Mesendoderm (in vitro differentiated cells): ENCODE measurements at regions not wholly inside any gene's neighbourhood (a gene's known extent, or its start where the extent isn't known, plus 50 kb on each side); places are given as distances from the start of the nearest gene placed in this dataset.
"Not testable (repeated sequence)": the region's sequence is repeated elsewhere in the genome, so short reads cannot be mapped to it uniquely, and the experiment has no call there.

ENCODE experiments used
- DNase-seq: peaks from one replicate; pipeline ENCODE4 v3.0.0; 2013
- H2AK5ac ChIP-seq: 2 replicates; pipeline ENCODE4 v1.6.1; 2013; ENCODE audit warnings: low read length, inconsistent platforms
- H2BK120ac ChIP-seq: 2 replicates; pipeline ENCODE4 v1.6.1; 2013; ENCODE audit warnings: low read depth, mild to moderate bottlenecking, low read length, moderate library complexity, mixed read lengths
- H2BK15ac ChIP-seq: replicated peaks from 2 replicates; pipeline ENCODE4 v1.6.1; 2013; ENCODE audit warnings: low read depth, mild to moderate bottlenecking, moderate library complexity
- H2BK5ac ChIP-seq: 2 replicates; pipeline ENCODE4 v1.6.1; 2013; ENCODE audit warnings: low read length, inconsistent platforms
- H3K18ac ChIP-seq: 2 replicates; pipeline ENCODE4 v1.6.1; 2013; ENCODE audit warnings: mild to moderate bottlenecking, low read length, mixed read lengths
- H3K23ac ChIP-seq: one replicate; pipeline ENCODE4 v1.6.1; 2013; ENCODE audit warnings: low read length
- H3K27ac ChIP-seq: 2 replicates; pipeline ENCODE4 v1.5.1; 2013; ENCODE audit warnings: low read depth, mild to moderate bottlenecking, inconsistent platforms, low read length, moderate library complexity
- H3K27me3 ChIP-seq: 2 replicates; pipeline ENCODE4 v1.6.1; 2013; ENCODE audit warnings: low read length, control low read depth, mild to moderate bottlenecking, inconsistent platforms; ENCODE audit not compliant: insufficient read depth, poor library complexity
- H3K36me3 ChIP-seq: 2 replicates; pipeline ENCODE4 v1.6.1; 2013; ENCODE audit warnings: low read length, inconsistent platforms; ENCODE audit not compliant: control insufficient read depth, insufficient read depth
- H3K4ac ChIP-seq: one replicate; pipeline ENCODE4 v1.6.1; 2013; ENCODE audit warnings: low read depth, mild to moderate bottlenecking, low read length, moderate library complexity
- H3K4me1 ChIP-seq: 2 replicates; pipeline ENCODE4 v1.6.1; 2013; ENCODE audit warnings: low read depth, low read length, inconsistent platforms; ENCODE audit not compliant: control insufficient read depth
- H3K4me2 ChIP-seq: 2 replicates; pipeline ENCODE4 v1.6.1; 2013; ENCODE audit warnings: low read length
- H3K4me3 ChIP-seq: 2 replicates; pipeline ENCODE4 v1.5.1; 2013; ENCODE audit warnings: mild to moderate bottlenecking, low read length
- H3K56ac ChIP-seq: one replicate; pipeline ENCODE4 v1.6.1; 2013; ENCODE audit warnings: low read length
- H3K79me1 ChIP-seq: 2 replicates; pipeline ENCODE4 v1.6.1; 2013; ENCODE audit warnings: low read length, inconsistent platforms
- H3K79me2 ChIP-seq: 2 replicates; pipeline ENCODE4 v1.6.1; 2013; ENCODE audit warnings: mild to moderate bottlenecking, low read length; ENCODE audit not compliant: control insufficient read depth, insufficient read depth
- H3K9ac ChIP-seq: 2 replicates; pipeline ENCODE4 v1.6.1; 2013; ENCODE audit warnings: low read length, inconsistent platforms
- H4K5ac ChIP-seq: one replicate; pipeline ENCODE4 v1.6.1; 2013; ENCODE audit warnings: low read length
- H4K8ac ChIP-seq: one replicate; pipeline ENCODE4 v1.6.1; 2013; ENCODE audit warnings: low read depth, mild to moderate bottlenecking, control low read depth, low read length, moderate library complexity
- WGBS: extraction: QIAGEN DNeasy Blood & Tissue Kit; methylation state at CpG from one replicate; pipeline ENCODE4 v1.1.7; 2013; ENCODE audit warnings: low lambda C conversion rate, missing lambda C conversion rate; ENCODE audit not compliant: insufficient coverage; ENCODE audit errors: extremely low coverage; 5-methylcytosine and 5-hydroxymethylcytosine counted together

- H3K79me1 ChIP-seq: no peaks in the 10 kb centered on the region
- H3K9ac ChIP-seq: no peak overlapping the region
- no peak overlapping the region for H3K23ac ChIP-seq
- no CpG with 5 or more reads among the region's 6 CpGs for WGBS
- no peak overlapping the region for H3K27ac ChIP-seq
- no peak overlapping the region for H2BK15ac ChIP-seq
- no peak overlapping the region for H2BK5ac ChIP-seq
- no peak overlapping the region for H4K5ac ChIP-seq
- no peak for DNase-seq
- H3K4ac ChIP-seq: no peak overlapping the region
- H3K27me3 ChIP-seq: no peaks in the 10 kb centered on the region
- no peak overlapping the region for H3K4me3 ChIP-seq
- no peak overlapping the region for H3K18ac ChIP-seq
- no peak overlapping the region for H4K8ac ChIP-seq
- H2AK5ac ChIP-seq: no peak overlapping the region
- H3K4me2 ChIP-seq: no peak overlapping the region
- H3K56ac ChIP-seq: no peak overlapping the region
- no peak overlapping the region for H2BK120ac ChIP-seq
- H3K79me2 ChIP-seq: no peaks in the 10 kb centered on the region
- H3K36me3 ChIP-seq: no peaks in the 10 kb centered on the region
- H3K4me1 ChIP-seq: no peaks in the 10 kb centered on the region
Measured at GRCh38 chr16:51831595-51832367, 680.7 kb upstream of the SALL1 start.

- H3K4me2 ChIP-seq, H4K5ac ChIP-seq, H3K18ac ChIP-seq, H3K79me1 ChIP-seq, H3K36me3 ChIP-seq, DNase-seq, H3K4ac ChIP-seq, H3K9ac ChIP-seq, H4K8ac ChIP-seq, H3K56ac ChIP-seq, H2BK15ac ChIP-seq, H2BK5ac ChIP-seq, H2BK120ac ChIP-seq, H3K4me3 ChIP-seq, H3K27ac ChIP-seq, H3K4me1 ChIP-seq, H2AK5ac ChIP-seq, H3K23ac ChIP-seq, H3K27me3 ChIP-seq, H3K79me2 ChIP-seq: not testable (repeated sequence)
- WGBS: no CpG with 5 or more reads among the region's 6 CpGs
Measured at GRCh38 chr16:51831034-51831433, 680.0 kb upstream of the SALL1 start.

- Histone ChIP-seq H3K56ac (no peak overlapping the region), H3K4me1 (no peaks in the 10 kb centered on the region), H3K9ac (no peak overlapping the region), H4K8ac (no peak overlapping the region), H3K79me1 (no peaks in the 10 kb centered on the region), H3K4me3 (no peak overlapping the region), H3K36me3 (no peaks in the 10 kb centered on the region), H3K18ac (no peak overlapping the region), H3K23ac (no peak overlapping the region), H3K4ac (no peak overlapping the region), H3K79me2 (no peaks in the 10 kb centered on the region), H3K27me3 (no peaks in the 10 kb centered on the region), H3K4me2 (no peak overlapping the region), H3K27ac (no peak overlapping the region), H2AK5ac (no peak overlapping the region), H2BK15ac (no peak overlapping the region), H4K5ac (no peak overlapping the region), H2BK120ac (no peak overlapping the region), H2BK5ac (no peak overlapping the region)
- DNase-seq: no peak
- no CpG with 5 or more reads among the region's 2 CpGs for WGBS
Measured at GRCh38 chr16:51825779-51826178, 674.7 kb upstream of the SALL1 start.

GRCh38 chr16:51822471-51822870 lies 671.4 kb upstream of the SALL1 start:
- no peak overlapping the region for H4K8ac ChIP-seq
- no peak overlapping the region for H3K4me3 ChIP-seq
- H3K9ac ChIP-seq: no peak overlapping the region
- no peak overlapping the region for H2AK5ac ChIP-seq
- H3K56ac ChIP-seq: no peak overlapping the region
- H3K23ac ChIP-seq: no peak overlapping the region
- H2BK15ac ChIP-seq: no peak overlapping the region
- DNase-seq: no peak
- H4K5ac ChIP-seq: no peak overlapping the region
- H3K79me2 ChIP-seq: no peaks in the 10 kb centered on the region
- H2BK120ac ChIP-seq: no peak overlapping the region
- no peak overlapping the region for H3K4ac ChIP-seq
- H3K36me3 ChIP-seq: no peaks in the 10 kb centered on the region
- no peak overlapping the region for H3K4me2 ChIP-seq
- no peaks in the 10 kb centered on the region for H3K79me1 ChIP-seq
- H3K18ac ChIP-seq: no peak overlapping the region
- no CpG with 5 or more reads among the region's 2 CpGs for WGBS
- no peaks in the 10 kb centered on the region for H3K27me3 ChIP-seq
- no peak overlapping the region for H3K27ac ChIP-seq
- no peak overlapping the region for H2BK5ac ChIP-seq
- no peaks in the 10 kb centered on the region for H3K4me1 ChIP-seq

- Histone ChIP-seq H2BK15ac (no peak overlapping the region), H3K4me1 (no peaks in the 10 kb centered on the region), H3K4ac (no peak overlapping the region), H3K9ac (no peak overlapping the region), H4K5ac (no peak overlapping the region), H3K56ac (no peak overlapping the region), H3K27me3 (no peaks in the 10 kb centered on the region), H3K4me3 (no peak overlapping the region), H2BK120ac (no peak overlapping the region), H3K79me2 (no peaks in the 10 kb centered on the region), H4K8ac (no peak overlapping the region), H3K4me2 (no peak overlapping the region), H2BK5ac (no peak overlapping the region), H2AK5ac (no peak overlapping the region), H3K27ac (no peak overlapping the region), H3K36me3 (no peaks in the 10 kb centered on the region), H3K79me1 (no peaks in the 10 kb centered on the region), H3K18ac (no peak overlapping the region), H3K23ac (no peak overlapping the region)
- no CpG with 5 or more reads among the region's 1 CpG for WGBS
- no peak for DNase-seq
Measured at GRCh38 chr16:51821527-51821926, 670.5 kb upstream of the SALL1 start.

- no peak overlapping the region for H2BK5ac ChIP-seq
- no peaks in the 10 kb centered on the region for H3K79me2 ChIP-seq
- no peak overlapping the region for H4K5ac ChIP-seq
- H4K8ac ChIP-seq: no peak overlapping the region
- no peak for DNase-seq
- no peaks in the 10 kb centered on the region for H3K27me3 ChIP-seq
- H3K4me3 ChIP-seq: no peak overlapping the region
- no peak overlapping the region for H2BK15ac ChIP-seq
- no peak overlapping the region for H3K18ac ChIP-seq
- H3K23ac ChIP-seq: no peak overlapping the region
- H3K27ac ChIP-seq: no peak overlapping the region
- no peak overlapping the region for H2BK120ac ChIP-seq
- no peaks in the 10 kb centered on the region for H3K4me1 ChIP-seq
- H3K36me3 ChIP-seq: no peaks in the 10 kb centered on the region
- no peak overlapping the region for H2AK5ac ChIP-seq
- WGBS: no CpG with 5 or more reads among the region's 4 CpGs
- no peak overlapping the region for H3K9ac ChIP-seq
- H3K56ac ChIP-seq: no peak overlapping the region
- no peaks in the 10 kb centered on the region for H3K79me1 ChIP-seq
- H3K4ac ChIP-seq: no peak overlapping the region
- no peak overlapping the region for H3K4me2 ChIP-seq
Measured at GRCh38 chr16:51820176-51820575, 669.1 kb upstream of the SALL1 start.
